NCI-H82 treated with DMSO at 0.1 percent for 48 hours (cell line): ENCODE measurements at regions not wholly inside any gene's neighbourhood (a gene's known extent, or its start where the extent isn't known, plus 50 kb on each side); places are given as distances from the start of the nearest gene placed in this dataset.
"Not testable (repeated sequence)": the region's sequence is repeated elsewhere in the genome, so short reads cannot be mapped to it uniquely, and the experiment has no call there.

Experiments
- DNase-seq: peaks from one replicate; lab custom pipeline; 2025; ENCODE audit not compliant: unreplicated experiment; lab: John Stamatoyannopoulos, UW

- DNase-seq, result no peak
Observed at GRCh38 chr11:127993281-127993680, 594.1 kb downstream of the ETS1 start.

DNA sequence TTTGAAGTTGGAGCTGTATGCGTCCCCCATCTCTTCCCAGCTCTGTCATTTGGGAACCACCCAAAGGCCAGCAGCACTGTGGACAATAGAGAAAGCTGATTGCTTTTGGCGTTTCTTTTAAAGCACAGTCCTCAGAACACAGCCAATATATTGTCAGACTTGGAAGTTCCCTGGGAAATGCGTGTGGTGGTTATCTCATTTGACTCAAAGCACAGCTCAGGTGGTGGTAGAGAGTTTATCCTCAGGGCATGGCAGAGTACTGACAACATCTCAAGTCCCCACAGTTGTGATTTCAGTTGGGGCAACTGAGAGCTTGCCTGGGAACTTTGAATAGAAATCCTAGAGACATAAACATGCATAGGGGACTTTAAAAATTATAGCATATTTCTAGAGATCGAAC, 601.3 kb downstream of the ETS1 start:
- no peak for DNase-seq

DNA sequence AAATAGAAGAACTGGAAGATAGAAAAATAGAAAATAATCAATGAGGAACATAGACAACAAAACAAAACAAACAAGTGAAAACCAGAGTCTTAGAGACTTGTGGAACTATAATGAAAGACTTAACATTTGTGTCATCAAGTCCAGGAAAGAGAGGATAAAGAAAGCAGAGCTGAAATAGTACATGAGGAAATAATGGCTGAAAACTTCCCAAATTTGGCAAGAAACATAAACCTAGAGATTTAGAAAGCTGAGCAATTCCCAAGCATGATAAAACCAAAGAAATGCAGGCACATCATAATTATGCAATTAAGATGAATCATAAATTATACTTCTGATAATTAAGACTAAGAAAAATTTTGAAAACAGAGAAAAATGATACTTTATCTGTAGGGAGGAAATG, 614.5 kb downstream of the ETS1 start:
- DNase-seq, result no peak

GRCh38 chr11:127971448-127971847, 615.9 kb downstream of the ETS1 start:
- no peak for DNase-seq

DNA sequence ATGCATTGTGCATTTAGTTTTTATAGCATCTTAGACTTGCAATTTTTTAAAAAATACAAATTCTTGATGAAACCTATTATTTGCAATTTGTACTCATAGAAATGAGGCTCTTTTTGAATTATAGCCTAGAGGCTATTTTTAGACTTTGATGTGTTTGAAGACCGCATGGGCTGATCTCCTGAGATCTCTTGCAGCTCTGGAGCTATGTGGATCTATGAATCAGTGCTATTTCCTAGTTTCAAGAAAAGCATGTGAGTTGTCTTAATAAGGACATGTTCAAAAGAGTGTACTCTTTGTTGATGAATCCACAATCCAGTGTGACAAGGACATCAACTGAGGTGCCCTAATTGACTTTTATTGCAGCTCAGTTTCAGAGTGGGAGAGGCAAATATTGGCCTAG, 620.5 kb downstream of the ETS1 start:
- DNase-seq, result no peak

DNA sequence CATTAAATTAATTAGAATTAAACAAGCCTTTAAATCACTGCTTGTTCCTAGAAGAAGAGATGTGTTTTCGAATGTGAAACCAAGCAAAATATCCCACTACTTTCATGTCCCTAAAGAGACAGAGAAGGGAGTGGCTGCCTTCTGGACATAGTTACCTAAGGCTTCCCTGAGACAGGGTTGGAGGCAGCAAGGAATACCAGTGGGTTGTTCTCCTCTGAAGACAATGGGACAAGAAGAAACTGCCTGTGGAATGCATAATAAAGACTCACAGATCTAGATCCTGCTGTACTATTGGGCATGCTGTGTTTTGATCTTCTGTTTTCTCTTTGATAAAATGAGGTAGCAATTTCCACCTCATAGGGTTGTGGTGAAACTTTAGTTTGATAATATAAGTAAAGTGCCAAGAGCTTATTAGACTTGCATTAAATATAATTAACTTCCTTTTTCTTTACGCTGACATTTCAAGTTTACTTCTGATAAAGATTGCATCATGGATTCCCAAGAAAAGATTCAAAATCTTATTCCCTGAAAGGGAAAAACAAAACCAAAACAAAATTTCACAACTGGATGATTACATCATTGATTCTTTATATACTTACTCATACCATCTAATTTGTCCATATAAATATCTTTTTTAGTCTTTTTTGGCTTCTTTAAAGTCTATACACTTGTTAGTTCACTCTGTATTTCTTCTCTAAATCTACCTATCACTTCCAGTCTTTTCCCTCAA, 621.3 kb downstream of the ETS1 start:
- DNase-seq, result no peak

- DNase-seq, result no peak
Observed at GRCh38 chr11:127962416-127962815, 624.9 kb downstream of the ETS1 start.

DNA sequence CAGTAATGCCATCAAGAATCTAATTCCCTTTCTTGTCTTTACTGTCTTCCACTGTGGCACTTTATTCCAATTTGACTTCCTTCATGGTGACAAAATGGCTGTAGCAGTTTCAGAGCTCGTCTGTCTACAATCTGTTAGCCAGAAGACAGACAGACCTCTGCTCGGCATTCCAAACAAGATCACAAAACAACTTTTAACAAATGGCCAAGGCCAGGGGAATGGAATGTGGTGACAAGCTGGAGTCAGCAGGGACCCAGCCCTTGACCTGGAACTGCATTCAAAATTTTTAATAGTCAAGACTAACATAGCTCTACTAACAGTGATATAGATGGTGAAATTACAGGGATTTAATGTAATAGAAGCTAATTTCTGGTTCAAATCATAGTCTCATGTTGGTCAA, 637.2 kb downstream of the ETS1 start:
- DNase-seq, result no peak

GRCh38 chr11:127943763-127944162, 643.6 kb downstream of the ETS1 start:
- no peak for DNase-seq

DNA sequence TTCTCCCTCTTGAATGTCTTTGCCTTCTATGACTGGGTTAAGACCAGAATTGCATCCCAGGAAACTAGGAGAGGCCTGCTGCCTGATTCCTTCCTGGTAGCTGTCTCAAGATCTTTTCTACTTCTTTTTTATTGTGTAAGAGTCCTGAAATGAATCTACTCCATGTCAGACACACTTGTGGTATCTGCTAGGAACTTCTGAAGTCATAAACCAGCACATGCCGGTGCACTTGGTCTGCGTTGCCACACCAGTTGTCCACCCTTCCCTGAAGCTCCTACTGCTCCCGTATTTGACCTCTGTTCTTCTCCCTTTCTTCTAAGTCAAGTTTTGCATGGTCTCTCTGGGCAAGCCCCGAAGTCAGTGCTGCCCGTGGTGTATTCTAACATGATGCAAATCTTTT, 644.2 kb downstream of the ETS1 start:
- no peak for DNase-seq

- DNase-seq, result not testable (repeated sequence)
Observed at GRCh38 chr11:127941554-127941953, 645.8 kb downstream of the ETS1 start.

GRCh38 chr11:127939000-127939399, 648.4 kb downstream of the ETS1 start:
- no peak for DNase-seq

- no peak for DNase-seq
Observed at GRCh38 chr11:127935081-127935480, 652.3 kb downstream of the ETS1 start.

DNA sequence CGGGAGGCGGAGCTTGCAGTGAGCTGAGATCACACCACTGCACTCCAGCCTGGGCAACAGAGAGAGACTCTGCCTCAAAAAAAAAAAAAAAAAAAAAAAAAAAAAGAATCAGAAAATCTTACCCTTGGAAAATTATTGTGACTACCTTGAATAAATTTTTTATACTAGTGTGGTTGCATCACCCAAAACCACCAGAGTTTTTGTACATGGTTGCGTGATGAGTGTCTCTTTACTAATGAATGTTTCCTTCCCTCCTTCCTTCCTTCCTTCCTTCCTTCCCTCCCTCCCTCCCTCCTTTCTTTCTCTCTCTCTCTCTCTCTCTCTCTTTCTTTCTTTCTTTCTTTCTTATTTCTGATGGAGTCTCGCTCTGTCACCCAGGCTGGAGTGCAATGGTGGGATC, 653.4 kb downstream of the ETS1 start:
- DNase-seq, result not testable (repeated sequence)

GRCh38 chr11:127931803-127932202, 655.6 kb downstream of the ETS1 start:
- no peak for DNase-seq

- no peak for DNase-seq
Observed at GRCh38 chr11:127926721-127927120, 660.6 kb downstream of the ETS1 start.

DNA sequence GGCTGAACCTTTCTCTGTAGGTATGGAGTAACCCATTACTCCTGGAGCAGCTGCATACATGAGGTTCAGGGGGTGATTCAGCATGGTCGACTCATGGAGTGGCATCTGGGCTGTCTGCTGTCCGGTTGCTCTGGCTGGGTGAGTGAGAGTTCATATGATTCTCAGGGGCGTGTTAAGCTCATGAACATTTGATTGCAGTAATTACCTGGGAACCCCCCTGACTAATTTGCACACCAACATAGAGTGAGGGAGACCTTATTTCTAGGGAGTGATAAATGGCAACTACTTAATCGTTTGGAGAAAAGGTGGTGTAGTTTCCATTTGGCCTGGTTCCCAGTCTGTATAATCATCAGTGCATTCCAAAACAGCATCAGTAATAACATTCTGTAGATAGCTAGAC, 661.9 kb downstream of the ETS1 start:
- DNase-seq, result no peak

DNA sequence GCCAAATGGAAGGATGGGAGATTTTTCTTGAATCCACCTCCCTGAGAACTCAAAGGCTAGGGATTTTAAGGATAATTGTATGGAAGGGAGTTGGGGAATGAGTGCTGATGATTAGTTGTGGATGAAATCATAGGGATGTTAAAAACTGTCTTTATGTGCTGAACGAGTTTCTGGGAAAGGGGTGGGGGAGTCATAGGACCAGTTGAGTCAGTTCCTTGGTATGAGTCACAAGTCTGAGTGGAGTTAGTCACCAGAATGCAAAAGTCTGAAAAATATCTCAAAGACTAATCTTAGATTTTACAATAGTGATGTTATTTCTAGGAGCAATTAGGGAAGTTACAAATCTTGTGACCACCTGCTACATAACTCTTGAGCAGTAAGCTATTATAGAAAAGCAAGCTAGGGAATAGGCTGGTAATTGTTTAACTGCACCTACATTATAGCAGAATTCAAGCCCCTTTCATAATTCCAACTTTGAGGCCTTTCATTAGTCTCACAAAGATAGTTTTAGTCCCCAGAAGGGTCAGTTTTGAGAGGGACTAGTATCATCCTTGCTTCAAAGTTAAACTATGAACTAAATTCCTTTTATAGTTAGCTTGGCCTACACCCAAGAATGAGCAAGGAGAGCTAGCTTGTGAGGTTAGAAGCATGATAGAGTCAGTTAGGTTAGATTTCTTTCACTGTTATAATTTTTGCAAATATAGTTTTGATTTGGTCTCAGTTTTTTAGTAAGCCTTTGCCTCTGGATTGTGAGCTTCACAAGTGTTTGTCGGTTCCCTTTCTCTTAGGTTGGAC, 668.0 kb downstream of the ETS1 start:
- no peak for DNase-seq

GRCh38 chr11:127902382-127902781, 685.0 kb downstream of the ETS1 start:
- DNase-seq, result peak; percentile 36

DNA sequence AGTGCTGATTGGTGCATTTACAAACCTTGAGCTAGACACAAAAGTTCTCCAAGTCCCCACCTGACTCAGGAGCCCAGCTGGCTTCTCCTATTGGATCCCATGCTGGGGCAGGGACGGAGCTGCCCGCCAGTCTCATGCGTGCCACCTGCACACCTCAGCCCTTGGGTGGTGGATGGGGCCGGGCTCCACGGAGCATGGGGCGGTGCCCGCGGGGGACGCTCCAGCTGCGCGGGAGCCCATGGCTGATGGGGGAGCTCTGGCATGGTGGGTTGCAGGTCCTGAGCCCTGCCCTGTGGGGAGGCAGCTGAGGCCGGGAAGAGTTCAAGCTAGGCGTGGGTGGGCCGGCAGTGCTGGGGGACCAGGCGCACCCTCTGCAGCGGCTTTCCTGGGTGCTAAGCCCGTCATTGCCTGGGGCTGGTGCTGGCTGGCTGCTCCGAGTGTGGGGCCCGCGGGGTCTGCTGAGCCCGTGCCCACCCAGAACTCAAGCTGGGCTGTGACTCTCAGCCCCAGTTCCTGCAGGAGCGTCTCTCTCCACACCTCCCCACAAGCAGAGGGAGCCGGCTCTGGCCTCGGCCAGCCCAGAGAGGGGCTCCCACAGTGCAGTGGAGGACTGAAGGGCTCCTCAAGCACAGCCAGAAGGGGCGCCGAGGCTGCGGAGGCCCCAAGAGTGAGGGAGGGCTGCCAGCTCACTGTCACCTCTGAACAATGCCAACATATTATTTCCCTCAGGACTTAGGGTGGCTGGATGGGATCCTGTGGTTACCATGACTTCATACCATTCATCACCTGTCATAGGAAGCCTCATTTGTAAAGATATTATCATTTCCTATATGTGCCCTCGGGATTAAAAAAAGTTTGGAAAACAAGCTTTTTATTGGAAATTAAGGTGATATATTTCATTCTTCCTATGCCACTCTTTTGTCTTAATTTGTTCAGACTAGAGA, 688.7 kb downstream of the ETS1 start:
- DNase-seq, result no peak

GRCh38 chr11:127895776-127896175, 691.6 kb downstream of the ETS1 start:
- DNase-seq, result no peak
